SK-N-SH (cell line): ENCODE measurements at regions not wholly inside any gene's neighbourhood (a gene's known extent, or its start where the extent isn't known, plus 50 kb on each side); places are given as distances from the start of the nearest gene placed in this dataset.

Experiments used
- EP300 ChIP-seq, 2 experiments: IDR thresholded peaks; 2 replicates each; pipeline versions ENCODE4 v1.4.0 to v1.6.1; 2012; ENCODE audit warnings: borderline replicate concordance in 1 of 2, low read depth in 1 of 2, low read length in 1 of 2
- NRF1 ChIP-seq: IDR thresholded peaks from 2 replicates; pipeline ENCODE4 v1.6.1; 2012; ENCODE audit warnings: low read depth, mild to moderate bottlenecking, low read length
- POLR2AphosphoS5 ChIP-seq: IDR thresholded peaks from 2 replicates; pipeline ENCODE4 v1.6.1; 2012; ENCODE audit warnings: low read depth, low read length
- RFX5 ChIP-seq: IDR thresholded peaks from 2 replicates; pipeline ENCODE4 v1.6.1; 2012; ENCODE audit warnings: mild to moderate bottlenecking, improper control_type of control experiment, low read length
- SMC3 ChIP-seq: IDR thresholded peaks from 2 replicates; pipeline ENCODE4 v1.6.1; 2012; ENCODE audit warnings: low read depth, low read length, improper control_type of control experiment
- TAF1 ChIP-seq: IDR thresholded peaks from 2 replicates; pipeline ENCODE4 v1.6.1; 2012; ENCODE audit warnings: low read depth, mild to moderate bottlenecking, low read length, moderate library complexity, borderline replicate concordance
- TF ChIP-seq, protein P1 (sequence below): fragments of 200-600 bp; sonication (generic); IDR thresholded peaks from 2 replicates; pipeline ENCODE4 v1.6.1; 2017; ENCODE audit warnings: antibody characterized with exemption, mild to moderate bottlenecking, moderate library complexity
- TF ChIP-seq, protein P2 (sequence below): IDR thresholded peaks from 2 replicates; pipeline ENCODE4 v1.4.0; 2012; ENCODE audit warnings: low read depth, borderline replicate concordance

DNA sequence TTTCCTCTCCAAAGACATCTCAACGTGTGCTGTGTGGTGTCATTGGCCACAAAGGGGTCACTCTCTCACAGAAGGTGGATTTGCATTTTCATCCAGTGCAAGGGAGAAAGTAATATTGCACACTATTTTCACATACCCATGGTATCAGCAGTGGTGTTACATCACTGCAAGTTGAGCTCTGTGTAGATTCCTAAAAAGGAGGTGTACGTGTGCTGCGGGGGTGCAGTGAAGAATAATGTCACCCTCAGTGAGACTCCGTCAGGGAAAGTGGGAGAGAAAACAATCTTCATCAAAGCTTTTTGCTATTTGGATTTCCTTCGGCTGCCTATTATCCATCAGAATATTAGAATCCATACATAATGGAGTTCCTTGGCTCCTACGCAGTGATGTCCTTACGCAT lies 733.8 kb upstream of the FANCL start:
- TF ChIP-seq NRF1 (no peak), TAF1 (no peak), EP300 (IDR thresholded peaks at IDR 0.05; ENCODE audit: borderline replicate concordance in 1 of 2, low read depth in 1 of 2, low read length in 1 of 2) (no peak), POLR2AphosphoS5 (no peak), RFX5 (no peak), SMC3 (no peak)
- TF ChIP-seq, protein P1, sequence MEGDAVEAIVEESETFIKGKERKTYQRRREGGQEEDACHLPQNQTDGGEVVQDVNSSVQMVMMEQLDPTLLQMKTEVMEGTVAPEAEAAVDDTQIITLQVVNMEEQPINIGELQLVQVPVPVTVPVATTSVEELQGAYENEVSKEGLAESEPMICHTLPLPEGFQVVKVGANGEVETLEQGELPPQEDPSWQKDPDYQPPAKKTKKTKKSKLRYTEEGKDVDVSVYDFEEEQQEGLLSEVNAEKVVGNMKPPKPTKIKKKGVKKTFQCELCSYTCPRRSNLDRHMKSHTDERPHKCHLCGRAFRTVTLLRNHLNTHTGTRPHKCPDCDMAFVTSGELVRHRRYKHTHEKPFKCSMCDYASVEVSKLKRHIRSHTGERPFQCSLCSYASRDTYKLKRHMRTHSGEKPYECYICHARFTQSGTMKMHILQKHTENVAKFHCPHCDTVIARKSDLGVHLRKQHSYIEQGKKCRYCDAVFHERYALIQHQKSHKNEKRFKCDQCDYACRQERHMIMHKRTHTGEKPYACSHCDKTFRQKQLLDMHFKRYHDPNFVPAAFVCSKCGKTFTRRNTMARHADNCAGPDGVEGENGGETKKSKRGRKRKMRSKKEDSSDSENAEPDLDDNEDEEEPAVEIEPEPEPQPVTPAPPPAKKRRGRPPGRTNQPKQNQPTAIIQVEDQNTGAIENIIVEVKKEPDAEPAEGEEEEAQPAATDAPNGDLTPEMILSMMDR: no peak
- TF ChIP-seq, protein P2, sequence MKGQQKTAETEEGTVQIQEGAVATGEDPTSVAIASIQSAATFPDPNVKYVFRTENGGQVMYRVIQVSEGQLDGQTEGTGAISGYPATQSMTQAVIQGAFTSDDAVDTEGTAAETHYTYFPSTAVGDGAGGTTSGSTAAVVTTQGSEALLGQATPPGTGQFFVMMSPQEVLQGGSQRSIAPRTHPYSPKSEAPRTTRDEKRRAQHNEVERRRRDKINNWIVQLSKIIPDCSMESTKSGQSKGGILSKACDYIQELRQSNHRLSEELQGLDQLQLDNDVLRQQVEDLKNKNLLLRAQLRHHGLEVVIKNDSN: no peak
